ENCODE measurements at regions not wholly inside any gene's neighbourhood (a gene's known extent, or its start where the extent isn't known, plus 50 kb on each side); places are given as distances from the start of the nearest gene placed in this dataset.
"Not testable (repeated sequence)": the region's sequence is repeated elsewhere in the genome, so short reads cannot be mapped to it uniquely, and the experiment has no call there.

DNA sequence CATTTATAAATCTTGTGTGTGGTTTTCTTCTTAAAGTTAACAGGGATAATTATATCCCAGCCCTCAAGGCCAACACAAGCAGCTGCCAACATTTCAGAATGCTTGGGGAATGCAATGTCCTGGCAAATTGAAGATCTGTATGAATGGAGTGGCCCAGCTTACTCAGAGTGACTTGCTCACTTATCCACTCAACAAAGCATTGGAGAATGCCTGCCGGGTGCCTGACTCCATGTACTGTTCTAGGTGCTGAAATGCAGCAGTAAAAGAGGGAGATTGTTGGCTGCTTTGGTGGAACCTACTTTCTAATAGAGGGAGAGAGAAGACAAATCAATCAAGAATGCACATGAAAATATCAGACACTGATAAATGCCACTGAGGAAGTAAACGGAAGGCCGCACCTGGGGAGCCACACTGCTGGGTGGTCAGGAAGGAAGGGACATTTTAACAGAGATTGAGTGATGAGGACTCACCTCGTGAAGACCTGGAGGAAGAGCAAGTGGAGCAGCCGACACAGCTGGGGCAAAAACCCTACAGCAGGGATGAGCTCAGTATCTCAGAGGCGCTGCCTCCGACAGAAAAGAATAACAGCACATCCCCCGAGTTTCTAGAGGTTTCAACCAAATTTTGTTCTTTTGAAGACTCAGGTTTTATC, 61.2 kb upstream of the VASH1 start:
- DNase-seq: no peak

DNA sequence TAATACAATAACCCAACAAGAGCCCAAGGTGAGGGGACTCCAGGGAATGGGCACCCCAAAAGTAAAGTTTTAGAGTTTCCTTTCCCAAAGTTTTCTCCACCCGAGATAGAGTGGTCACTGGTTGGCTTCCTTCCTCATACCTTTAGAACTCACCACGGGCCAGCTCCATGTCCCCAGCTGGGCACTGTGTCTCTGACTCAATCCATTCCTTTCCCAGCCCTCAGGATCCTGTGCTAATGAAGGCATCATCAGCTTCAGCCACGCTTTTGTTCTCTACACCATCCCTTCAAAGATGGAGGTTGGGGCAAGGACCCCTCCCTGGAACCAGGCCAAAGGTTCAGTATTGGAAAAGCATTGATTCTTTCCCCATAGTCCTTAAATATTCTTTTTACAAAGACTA, 59.8 kb upstream of the VASH1 start:
- DNase-seq: no peak

DNA sequence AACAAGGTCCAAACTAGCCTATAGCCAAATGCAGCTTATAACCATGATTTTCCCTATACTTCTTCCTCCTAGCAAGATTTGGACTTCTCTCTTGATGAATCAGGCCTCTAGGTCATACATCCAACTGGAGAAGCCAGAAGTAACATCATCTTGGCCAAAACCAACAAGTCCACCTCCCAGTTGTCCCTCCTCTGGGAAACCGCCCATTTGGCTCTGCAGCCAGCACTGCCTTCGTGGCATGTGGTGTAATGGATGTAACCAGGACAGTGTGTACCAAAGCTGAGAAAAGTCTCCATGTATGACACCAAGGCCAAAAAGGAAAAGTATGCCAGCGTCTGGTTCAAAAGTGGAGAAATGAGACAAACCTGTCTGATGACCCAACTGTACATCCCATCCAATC, 59.3 kb upstream of the VASH1 start:
- DNase-seq: no peak

DNA sequence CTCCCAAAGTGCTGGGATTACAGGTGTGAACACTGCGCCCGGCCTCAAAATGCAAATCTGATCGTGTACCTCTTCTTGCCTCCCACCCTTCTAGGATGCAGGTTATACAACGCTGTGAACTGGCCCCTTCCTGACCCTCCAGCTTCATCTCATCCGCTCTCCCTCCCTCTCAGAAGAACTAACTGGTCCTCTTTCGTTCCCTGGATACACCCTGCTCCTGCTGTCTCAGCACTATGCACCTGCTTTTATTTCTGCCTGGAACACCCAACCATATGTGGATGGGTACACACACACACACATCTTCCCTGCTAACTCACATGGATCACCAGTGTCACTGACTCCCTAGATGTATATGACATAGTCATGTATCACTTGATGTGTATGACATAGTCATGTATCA, 56.1 kb upstream of the VASH1 start:
- no peak for DNase-seq

DNA sequence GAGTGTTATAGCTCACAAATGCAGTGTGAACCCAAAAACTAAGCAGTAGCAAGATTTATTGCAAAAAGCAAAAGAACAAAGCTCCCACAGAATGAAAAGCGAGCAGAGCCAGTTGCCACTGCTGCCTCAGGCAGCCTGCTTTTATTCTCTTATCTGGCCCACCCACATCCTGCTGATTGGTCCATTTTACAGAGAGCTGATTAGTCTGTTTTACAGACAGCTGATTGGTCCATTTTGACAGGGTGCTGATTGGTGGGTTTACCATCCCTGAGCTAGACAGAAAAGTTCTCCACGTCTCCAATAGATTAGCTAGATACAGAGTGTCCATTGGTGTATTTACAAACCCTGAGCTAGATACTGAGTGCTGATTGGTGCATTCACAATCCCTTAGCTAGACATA, 55.1 kb upstream of the VASH1 start:
- DNase-seq: not testable (repeated sequence)

DNA sequence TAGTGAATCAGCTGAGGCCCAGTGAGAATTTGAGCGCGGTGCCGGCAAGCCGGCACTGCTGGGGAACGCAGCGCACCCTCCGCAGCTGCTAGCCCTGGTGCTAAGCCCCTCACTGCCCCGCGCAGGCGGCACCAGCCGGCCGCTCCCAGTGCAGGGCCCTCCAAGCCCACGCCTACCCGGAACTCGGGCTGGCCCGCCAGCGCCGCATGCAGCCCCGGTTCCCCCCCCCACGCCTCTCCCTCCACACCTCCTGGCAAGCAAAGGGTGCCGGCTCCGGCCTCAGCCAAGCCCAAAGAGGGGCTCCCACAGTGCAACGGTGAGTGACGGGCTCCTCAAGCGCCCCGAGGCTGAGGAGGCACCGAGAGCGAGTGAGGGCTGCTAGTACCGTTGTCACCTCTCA, 54.5 kb upstream of the VASH1 start:
- DNase-seq: no peak

DNA sequence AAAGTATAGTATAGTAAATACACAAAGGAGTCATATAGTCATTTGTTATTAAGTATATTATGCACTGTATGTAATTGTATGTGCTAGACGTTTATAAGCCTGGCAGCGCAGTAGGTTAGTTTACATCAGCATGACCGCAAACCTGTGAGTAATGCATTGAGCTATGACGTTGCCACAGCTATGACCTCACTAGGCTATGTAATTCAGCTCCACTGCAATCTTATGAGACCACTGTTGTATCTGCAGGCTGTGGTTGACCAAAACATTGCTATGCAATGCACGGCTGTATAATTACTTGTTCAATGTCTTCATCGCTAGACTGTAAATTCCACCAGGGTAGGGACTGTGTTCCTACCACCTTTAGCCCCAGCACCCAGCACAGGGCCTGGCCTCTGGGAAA, 53.2 kb upstream of the VASH1 start:
- no peak for DNase-seq

DNA sequence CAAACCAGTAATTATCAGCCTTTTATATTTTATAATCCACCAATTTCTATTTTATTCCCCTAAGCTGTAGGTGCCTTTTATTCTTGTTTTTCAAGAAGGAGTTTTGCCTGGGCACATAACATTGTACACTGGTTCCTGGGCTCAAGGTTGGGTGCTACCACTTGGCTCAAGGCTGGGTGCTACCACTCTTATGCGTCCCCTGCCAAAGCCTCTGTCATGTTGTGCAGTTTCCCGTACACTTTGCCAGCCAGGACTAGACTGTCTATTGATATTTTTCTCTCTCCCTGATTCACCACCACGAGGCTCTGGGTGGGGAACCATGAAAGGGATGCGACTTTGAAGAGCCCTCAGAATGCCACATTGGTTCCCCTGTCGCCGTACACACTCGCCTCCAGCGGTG, 52.5 kb upstream of the VASH1 start:
- no peak for DNase-seq

DNA sequence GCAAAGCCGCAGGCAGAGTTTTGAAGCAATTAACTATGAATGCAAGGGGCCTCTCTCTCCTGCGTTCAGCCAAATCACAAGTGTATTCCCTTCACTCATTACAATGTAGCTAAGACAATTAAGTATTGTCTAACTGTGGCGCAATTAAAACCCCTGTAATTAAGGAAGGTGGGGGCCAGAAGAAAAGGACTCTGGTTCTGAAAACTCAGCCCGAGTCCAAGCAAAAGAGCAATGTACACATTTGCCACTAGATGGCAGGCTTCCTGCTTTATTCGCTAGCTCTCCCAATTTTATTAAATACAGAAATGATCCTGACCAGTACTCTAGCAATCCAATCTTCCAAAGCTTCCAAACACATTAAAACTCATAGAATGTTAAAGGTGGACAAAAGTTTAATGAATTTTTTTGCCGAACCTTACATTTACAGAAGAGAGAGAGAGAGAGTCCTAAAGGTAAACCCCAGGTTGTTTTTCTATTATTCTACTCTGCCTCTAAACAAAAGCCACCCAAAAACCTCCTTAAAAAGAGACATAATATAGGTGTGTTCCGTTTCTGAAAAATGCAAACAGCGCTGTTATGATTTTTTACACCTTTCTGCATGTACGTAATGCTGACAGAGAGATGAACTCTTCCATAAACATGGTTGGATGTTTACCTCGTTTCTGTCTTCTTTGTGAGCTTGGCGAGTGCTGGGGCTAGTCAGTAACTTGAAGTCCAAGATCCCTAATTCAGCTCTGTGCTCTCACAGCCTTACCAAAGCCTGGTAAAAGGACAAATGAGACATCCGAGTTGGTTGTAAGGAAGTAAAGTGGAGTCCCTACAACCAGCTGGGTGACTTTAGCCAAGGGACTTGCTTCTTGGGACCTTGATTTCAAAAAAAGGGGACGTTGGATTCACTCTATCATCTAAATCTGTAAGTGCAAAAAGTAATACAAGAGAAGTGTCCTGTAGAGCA, 50.9 kb upstream of the VASH1 start:
- DNase-seq: peak; percentile 46

All from left kidney (tissue), 1 donor.